NCI-H1417 treated with DMSO at 0.1 percent for 48 hours (cell line): ENCODE measurements at regions not wholly inside any gene's neighbourhood (a gene's known extent, or its start where the extent isn't known, plus 50 kb on each side); places are given as distances from the start of the nearest gene placed in this dataset.

ENCODE experiments used
- DNase-seq: peaks from one replicate; lab custom pipeline; 2025; lab: John Stamatoyannopoulos, UW

DNA sequence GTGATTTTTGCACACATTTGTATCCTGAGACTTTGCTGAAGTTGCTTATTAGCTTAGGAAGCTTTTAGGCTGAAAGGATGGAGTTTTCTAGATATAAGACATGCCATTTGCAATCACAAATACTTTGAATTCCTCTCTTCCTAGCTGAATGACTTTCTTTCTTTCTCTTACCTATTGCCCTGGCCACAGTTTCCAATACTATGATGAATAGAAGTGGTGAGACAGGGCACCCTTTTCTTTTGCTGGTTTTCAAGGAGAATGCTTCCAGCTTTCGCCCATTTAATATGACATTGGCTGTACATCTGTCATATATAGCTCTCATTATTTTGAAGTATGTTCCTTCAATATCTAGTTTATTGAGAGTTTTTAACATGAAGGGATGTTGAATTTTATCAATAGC is 409.6 kb upstream of the EPHA7 start:
- DNase-seq = no peak

DNA sequence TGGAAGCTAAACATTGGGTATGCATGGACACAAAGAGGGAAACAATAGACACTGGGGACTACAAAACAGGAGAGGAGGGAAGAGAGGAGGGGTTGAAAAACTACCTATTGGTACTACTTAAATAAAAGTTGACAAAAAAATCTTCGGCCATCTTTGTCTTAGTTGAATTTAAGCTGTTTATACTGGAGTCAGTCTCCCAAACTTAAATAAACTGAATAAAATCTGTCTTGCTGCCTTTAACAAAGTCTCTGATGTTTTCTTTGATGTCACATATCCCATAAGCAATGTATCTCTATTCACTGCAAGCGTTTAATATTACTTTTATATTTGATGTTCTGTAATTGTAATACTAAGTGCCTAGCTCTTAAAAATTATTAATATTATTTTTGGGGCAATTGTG is 409.2 kb upstream of the EPHA7 start:
- DNase-seq = no peak

DNA sequence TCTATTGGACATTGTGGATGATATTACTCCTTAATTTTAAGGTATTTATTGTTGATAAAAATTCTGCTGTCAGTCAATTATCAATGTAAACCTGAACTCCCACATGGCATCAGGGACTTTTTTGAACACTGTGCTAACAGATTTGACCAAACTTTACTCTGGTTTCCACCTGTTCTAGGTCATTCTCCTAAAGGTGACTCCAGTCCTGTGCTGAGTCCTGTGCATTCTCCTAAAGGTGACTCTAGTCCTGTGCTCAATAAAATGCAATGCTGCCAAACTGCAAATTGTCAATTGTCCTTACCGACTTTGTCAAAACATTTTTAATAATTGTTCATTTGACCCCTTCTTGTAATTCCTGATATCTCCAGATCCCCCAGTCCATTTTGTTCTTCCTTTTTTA is 408.4 kb upstream of the EPHA7 start:
- no peak for DNase-seq

DNA sequence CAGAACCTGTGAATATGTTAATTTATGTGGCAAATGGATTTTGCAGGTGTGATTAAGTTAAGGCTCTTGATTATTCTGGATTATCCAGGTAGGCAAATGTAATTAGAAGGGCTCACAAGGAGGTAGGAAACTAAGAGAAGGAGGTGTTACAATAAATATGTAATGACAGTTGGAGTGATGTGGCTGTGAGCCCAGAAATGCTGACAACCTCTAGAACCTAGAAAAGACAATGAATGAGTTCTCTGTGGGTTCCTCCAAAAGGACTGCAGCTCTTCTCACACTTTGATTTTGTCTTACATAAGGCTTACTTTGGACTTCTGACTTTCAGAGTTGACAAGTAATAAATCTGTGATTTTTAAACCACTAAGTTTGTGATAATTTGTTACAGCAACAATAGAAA is 406.6 kb upstream of the EPHA7 start:
- no peak for DNase-seq

DNA sequence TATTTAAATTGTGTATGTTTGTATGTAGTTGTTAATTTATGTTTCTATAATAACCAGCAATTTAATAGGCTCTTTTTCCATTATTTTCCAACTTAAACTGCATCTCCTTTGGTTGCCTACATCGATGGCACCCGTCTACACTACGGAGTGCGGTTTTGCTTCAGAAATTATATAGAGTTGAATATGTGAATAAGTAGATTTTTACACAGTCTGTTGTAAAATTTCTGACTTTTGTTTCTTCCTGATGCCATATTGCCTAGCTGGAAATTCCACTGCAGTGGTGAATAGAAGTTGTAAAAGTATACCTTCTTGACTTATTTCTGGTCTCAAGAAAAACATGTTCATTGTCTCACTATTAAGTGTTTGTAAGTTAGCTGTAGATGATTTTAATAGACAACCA is 404.1 kb upstream of the EPHA7 start:
- DNase-seq = no peak

DNA sequence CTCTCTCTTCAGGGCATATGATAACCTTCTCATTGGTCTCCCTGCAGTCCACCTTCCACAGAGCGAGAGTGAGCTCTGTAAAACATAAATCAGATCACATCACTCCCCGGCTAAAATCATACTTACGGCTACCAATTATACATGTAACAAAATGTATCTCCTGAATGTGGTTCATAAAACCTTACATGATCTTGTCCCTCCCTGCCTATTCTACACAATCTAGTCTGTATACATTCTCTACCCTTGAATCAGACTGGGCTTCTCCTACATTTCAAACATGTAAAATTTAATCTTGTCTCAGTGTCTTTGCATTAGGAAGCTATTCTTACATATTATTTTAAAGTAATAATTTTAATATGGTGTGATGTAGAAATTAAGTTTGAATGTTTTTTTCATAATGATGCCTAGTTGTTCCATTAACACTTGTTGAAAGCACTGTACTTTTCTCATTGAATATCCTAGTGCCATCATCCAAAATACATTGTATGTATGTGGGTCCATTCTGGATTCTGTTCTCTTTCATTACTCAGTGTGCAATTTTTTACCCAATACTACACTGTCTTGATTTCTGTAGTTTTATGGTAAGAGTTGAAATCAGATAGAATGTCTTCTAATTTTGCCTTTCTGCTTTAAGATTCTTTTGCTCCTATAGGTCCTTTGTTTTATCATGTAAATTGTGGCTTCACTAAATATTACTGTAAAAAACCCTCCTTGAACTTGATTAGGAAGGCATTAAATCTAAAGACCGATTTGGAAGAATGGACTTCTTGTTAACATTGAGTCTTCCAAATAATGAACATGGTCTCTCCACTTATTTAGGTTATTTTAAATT is 403.3 kb upstream of the EPHA7 start:
- no peak for DNase-seq

DNA sequence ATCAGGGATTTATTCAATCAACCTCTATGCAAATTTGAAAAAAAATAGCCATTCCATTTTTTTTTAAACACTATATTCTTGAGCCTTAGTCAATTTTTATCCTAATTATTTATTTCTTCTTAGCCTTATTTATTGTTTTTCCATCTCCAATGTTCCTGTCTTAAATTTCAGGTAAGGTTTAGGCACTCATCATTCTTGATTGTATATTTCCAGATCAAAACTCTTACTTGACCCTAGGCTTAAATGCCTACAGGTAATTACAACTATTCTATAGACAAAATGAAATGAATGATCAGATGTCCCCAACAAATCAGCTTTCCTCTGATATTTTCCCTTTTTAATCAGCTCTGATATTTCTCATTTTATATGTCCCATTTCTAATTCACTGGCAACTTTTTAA is 402.6 kb upstream of the EPHA7 start:
- DNase-seq = no peak

DNA sequence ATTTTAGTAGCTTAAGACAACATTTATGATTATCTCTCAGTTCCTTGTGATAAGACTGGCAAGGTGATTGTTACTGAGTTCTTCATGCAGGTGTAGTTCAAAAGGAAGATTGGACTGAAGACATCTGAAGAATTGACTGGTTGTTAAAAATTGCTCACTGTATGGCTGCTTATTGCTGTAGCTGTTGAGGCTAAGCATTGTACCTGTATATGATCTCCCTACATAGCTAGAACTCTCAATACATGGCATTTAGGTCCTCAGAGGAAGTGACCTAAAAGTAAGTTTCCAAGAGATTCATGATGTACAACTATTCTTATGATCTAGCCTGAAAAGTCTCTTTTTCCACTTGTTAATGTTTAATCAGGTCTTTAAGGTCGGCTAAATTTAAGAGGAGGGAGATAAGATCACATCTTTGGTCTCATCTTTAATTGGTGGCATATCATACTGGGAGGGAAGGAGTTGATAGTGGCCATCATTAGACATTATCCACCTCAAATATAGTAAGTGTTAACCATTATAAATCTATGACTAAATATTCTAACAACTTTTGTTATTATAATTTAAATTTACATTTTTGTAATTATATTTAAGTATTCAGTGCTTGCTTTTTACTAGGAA is 401.2 kb upstream of the EPHA7 start:
- DNase-seq = no peak

DNA sequence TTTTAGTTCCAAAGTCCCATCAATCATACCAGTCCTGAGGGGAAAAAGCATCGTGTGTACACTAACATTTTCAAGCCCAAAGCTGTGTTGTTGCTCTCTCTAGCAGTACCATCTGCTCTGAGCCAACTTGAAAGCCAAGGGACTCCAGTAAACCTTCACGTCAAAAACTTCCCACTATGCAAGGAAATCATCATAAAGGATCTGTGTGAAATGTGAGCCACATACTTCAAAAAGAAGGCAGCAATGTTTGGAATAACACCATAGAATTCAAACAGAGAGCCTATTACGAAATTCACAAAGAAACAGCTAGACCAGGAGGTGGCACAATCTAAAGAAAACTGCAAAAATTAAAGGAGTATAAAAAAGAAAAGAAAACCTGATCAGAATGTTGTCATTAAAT is 399.8 kb upstream of the EPHA7 start:
- DNase-seq = no peak

DNA sequence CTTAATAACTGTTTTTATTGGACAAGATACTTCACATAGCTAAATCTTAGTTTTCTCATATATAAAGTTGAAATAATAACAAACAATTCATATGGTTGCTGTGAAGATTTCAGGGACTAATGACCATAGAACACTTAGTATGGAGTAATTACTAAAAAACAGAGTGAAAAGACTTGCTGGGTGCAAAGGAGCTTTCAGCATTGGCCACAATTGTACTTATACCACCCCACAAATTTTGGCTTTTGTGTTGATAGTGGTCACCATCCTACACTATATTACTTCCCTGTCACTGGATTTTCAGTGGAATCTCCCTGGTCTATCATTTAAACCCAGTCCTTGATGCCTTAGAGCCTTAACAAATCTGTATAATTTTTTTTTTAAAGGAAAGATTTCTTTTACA is 398.6 kb upstream of the EPHA7 start:
- no peak for DNase-seq

DNA sequence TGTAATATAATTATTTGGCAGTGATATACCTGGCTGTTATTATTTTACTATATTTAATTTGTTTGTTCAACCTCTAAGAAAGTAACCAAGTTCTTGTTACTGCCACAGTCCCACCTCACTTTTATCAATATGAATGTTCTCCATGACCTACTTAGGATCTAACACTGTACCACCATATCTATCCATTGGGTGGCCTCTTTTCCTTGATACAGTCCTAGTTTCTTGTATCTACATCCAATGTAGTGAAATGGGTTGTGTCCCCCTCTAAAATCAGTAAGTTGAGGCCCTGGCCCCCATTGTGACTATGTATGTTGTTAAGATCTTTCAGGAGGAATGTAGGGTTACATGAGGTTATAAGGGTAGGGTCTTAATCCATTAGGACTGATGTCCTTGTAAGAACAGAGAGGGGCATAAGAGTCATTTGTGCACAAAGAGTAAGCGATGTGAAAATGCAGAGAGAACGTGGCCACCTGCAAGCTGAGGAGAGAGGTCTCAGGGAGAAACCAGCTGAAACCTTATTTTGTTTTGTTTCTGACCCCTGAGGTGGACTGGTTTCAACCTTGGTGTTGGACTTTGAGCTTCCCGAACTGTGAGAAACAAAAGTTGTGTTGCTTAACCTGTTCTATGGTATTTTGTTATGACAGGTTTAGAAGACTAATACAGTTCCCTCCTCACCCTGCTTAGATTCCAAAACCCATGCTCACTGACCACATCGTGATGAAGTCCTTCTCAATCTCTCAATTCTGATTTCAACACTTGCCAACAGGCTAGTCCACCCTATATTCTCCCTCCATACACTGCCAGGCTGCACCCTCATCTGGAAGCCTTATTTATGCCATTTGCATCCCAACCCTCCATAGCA is 387.3 kb upstream of the EPHA7 start:
- no peak for DNase-seq

DNA sequence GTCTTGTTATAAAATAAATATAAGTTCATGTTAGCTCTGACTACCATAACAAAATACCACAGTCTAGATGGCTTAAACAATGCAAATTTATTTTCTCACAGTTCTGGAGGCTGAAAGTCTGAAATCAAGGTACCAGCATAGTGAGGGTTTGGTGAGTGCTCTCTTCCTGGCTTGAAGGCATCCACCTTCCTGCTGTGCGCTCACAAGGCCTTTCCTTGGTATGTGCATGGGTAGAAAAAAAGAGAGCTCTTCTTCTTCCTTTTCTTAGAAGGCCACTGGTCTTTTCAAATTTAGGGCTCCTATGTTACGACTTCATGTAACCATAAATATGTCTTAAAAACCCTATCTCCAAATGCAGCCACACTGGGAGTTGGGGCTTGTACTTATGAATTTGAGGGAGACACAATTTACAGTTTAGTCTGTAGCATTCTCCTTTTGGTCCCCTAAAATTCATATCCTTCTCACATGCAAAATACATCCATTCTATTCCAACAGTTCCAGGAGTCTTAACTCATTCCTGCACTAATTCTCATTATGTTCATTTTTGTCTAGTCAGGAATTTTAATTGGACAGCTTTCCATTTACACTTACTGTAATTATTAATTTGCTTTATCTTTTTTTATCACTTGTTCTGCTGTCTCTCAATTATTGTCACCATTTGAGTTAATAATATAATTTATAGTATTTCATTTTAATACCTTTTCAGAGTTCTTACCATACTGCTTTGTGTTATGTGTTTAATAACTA is 381.9 kb upstream of the EPHA7 start:
- no peak for DNase-seq

DNA sequence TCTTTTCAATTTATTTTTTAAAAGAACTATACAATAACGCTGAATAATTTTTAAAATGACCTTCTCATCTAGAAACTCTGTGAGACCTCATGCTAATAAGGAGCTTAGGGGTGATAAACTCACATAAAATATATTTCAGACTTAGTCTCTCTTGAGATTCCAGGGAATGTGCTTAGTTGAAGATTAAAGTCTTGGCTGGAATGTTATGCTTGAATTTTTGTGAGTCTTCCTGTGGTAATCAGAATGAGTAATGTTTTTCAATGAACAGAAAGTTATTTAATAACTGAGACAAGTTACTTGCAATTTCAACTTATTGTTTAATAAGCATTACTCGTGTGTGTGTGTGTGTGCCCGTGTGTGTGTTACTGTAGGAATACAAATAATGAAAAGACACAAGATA is 379.9 kb upstream of the EPHA7 start:
- no peak for DNase-seq

DNA sequence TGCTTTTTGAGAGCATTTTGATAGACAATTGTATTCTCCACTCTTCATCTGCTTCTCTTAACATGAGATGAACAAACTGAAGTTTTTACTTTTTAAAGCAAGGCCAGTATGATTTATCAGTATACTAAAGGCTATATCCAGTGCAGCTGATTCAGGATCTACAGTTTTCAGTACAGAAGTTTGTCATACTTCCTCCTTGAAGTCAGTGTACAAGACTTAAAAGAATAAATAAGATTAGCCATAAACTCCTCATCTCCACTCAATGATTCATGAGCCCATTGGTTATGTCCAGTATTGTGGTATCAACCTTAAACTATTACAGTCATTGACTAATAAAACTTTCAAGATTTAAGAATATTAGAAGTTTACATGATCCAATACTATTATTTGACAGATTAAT is 374.8 kb upstream of the EPHA7 start:
- DNase-seq = no peak

DNA sequence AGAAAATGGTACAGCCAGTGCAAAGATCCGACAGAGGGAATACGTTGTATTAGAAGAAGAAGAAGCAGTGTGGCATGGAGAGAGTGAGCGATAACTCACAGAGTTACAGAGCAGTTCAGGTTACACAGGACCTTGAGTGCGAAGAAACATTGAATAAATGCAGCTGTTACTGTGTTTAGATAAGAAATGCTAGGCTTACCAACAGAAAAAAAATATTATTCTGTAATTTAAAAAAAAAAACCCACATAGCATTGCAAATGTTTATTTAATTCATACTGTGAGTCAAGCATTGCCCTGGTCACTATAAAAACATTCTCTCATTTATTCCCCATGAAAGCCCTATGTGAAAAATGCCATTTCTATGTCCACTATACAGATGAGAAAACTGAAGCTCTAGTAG is 373.4 kb upstream of the EPHA7 start:
- DNase-seq = no peak

DNA sequence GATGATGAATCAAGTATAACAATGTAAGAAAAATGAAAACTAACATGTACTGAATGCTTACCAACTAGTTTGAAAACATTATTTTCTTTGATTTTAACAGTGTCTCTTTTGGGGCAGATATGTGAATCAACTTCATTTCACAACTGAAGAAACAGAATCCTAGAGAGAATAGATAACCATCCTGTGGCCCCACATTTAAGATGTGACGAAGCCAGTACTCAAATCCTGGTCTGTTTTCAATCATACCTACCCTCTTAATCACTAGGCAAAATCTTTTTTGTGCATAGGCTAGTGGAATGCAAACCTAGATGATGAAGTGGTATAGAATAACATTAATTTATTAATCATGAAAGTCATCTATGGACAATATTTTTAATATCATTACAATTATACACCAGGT is 371.6 kb upstream of the EPHA7 start:
- DNase-seq = no peak

DNA sequence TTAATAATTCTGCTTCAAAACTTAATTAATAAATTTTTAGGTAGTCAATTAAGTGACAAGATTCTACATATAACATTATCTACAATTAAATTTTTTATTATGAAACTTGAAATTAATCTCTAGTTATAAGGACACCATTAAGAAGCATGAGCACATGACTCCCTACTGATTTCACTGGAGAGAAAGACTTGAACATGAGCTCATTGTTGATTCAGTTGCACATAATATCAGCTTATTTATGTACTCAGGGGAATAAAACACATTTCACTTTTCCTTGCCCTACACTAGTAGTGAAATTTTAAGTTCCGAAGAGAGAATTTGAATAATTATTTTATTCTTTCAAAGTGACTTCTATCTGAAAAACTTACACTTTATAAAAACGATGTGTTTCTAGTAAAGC is 370.2 kb upstream of the EPHA7 start:
- DNase-seq = no peak

DNA sequence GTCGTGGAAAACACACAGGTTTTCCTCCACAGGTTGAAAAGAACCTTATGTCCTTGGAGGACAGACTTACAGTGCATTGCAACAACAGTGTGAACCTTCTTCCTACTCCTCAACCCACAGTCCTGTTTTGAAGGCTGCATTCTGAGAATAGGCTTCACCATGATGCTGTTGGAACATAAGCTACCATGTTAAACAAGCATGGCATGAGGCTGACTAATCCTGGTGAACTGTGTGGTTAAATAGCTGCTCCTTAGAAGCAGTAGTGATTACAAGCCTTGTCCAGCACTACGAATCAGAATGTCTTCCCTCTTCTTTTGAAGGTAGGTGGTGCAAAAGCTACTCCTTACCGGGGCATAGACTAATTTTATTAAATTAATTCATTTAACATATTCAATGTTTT is 368.5 kb upstream of the EPHA7 start:
- DNase-seq = no peak

DNA sequence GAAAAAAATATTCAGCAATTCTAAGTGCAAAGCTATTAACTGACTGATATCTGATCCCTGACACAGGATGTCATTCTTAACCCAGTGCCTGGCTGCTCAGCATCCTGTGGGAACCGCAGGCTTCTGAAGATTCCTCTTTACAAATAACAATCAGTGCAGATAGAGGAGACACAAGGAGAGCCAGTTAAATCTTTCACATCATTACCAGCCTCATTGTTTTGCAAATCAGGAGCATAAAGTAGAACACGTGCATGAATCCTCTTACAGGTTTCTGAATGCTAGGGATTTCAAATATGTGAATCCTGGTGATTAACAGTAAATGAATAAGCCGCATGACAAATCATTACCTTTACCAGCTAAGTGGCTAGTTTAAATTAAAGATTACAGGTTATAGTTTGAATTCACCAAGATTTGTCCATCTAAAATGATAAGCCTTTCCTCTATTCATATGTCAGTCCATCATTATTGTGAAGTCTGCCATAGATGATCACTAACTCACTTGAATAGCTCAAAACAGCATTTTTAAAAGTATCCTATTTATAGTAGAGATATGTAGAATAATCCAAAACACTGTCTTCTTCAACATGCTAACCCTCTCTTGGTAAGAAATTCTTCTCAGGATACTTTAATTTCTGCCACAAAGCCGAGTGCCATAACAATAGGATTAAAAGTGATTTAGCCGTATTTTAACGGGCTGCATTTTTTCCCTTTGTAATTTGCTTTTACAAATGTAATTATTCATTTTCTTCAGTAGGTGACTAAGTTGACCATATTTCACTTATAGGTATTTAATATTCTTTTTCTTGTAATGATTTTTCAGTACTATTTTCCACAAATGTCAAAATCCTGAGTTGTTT is 367.3 kb upstream of the EPHA7 start:
- no peak for DNase-seq

DNA sequence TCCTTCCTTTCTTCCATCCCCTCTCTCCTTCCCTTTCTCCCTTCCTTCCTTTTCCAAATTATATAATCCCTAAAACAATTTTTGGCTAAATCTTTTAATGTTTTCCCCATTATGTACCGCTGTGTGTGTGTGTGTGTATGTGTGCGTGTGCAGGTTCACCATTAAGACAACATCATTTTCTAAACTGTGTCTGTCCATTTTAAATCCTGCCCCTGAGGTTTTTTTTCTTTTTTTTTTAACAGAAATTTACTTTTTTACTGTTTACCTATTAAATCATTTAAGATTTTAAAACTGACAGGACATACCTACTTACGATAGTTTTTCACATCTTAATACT is 366.3 kb upstream of the EPHA7 start:
- no peak for DNase-seq
